Suppressor macrophage (primary cell): ENCODE measurements at regions not wholly inside any gene's neighbourhood (a gene's known extent, or its start where the extent isn't known, plus 50 kb on each side); places are given as distances from the start of the nearest gene placed in this dataset.

Experiments used
- DNase-seq, 4 experiments: peaks; one replicate each; pipeline ENCODE4 v3.0.0-alpha.2; 2020 to 2022

DNA sequence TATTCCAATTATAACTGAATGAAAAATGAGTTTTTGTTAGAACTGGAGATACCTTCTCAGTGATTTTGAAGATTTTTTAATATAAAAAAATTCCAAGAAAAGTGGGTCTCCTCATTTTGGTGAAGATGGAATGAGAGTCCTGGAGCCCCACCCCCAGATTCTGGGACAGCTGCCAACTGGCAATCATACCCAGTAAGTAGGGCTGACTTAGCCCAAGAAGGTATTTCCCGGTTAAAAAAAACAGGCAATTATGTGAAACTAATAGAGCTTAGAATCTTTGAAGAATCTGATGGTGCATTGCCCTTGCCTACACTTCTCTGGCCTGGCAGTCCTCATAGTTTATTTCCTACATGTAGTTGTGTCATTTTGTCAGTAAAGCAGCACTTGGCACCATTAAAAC, 52.8 kb upstream of the VWDE start:
- no peak for DNase-seq

DNA sequence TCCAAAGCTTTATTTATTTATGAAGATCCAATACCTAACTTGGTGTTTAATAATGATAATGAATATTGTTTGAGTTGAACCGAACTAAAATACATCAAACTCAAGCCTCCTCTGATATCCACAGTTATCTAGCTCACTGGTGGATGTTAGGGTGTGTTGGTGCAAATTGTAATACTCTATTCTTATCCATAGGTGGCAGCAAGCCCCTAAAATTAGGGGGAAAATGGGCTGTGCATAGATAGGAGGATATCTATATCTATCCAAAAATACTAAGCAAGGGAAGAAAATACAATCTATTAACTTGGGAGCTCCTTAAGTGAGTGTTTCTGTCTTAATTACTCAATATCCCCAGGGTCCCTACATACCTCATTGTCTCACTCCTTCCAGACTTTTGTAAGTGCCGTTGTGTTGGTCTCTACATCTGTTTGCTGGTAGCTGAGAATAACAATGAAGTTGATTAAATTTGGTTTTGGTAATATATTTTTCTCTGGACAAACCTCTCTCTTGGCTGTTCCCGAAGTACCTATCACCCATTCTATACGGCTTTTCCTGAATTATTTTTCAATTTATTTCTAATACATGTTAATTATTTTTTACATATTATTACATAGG, 55.0 kb upstream of the VWDE start:
- DNase-seq: peak; percentile 36 to 59 (median 46)

DNA sequence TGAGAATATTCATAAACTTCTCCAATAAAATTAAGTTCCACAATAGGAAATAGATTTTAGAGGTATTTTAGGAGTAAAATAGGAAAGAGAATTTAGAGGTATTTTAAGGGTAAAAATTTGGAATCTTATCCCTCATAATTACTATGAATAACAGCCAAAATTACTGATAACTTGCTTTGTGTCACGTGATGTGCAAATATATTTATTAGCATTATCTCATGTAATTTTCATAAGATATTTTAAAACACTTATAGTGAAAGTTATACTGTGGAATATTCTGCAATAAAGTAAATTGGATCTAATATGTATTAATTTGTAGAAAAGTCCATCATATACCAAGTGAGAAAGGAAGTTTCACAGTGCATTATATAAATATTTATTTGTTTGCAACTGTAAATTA, 64.2 kb upstream of the VWDE start:
- DNase-seq: no peak

DNA sequence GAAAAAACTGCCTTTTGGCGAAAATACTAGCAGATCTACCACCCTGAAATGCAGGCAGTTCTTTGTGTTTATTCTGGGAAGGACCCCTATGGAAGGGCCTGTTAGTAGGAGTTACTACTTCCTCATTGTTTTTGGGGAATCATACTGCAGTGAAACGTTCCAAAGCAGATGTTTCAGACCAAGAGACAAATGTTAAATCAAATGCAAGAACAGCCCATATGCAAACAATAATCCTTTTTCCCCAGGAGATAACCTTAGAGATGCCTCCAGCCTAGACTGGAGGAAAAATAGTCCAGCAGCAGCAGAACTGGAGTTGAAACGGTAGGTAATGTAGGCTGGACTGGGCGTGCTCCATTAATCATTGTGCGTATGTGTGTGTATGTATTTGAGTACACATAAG, 65.9 kb upstream of the VWDE start:
- DNase-seq: no peak

DNA sequence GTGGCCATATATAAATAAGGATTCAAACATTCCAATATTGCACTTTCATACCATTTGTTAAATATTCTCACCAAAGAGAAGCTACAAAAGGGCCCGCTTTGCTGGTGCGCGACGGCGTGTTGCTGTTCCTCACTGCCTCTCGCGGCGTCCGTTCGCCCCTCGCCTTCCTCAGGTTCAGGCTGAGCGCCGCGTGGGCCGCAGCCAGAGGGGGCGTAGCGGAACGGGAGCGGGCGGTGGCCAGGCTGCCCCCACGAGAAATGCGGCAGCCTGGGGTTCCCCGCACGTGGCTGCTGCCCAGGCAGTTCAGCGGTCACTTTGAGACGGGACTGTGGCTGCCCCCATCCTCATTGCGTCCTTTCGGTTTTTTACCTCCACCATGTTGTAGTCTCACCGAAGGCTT, 67.3 kb upstream of the VWDE start:
- no peak for DNase-seq

DNA sequence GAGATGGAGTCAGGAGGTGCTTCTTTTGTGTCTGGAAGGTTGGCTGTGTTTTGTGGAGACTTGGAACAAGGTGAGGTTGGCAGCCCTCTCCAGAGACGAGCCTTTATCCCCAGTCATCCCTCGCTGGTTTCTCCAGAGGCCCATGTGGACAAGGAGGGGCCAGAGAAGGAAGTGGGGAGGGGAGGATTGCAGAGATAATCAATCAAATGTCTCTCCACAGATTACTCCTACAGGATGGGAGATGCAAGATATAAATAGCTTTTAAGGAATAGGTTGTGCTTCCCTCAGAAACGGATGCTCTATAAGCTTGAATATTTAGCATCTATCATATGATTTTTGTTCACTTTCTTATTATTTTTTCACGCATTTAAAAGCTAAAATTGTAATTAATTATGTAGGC, 70.4 kb upstream of the VWDE start:
- no peak for DNase-seq

DNA sequence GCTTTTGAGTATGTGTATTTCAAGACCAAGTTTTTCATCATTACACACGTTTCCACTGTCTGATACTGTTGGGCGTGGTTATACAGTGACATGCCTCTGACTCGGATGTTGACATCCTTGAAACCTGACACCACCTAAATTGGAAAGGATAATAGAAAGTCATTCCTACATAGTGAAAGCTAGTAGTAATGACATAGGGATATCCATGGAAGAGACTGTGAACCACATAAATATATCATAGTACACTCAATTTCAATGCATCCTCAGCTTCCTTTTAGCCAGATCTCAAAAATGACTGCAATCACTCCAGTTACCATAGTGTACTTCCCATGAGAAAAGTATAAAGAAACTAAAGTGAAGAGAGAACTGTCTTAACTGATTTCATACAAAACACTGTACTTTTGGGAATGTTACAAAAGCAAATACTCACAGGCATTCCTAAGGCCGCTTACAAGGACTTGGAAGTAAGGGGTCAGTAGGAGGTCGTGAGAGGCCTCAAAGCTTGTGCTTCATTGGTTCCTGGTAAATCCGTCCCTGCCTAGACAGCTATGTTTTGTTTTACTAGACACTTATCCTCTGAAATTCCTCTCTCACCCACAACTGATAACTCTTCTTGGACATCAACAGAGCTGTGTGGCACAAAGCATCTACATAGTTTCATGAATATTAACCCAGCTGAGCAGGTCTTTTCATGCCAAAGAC, 71.8 kb upstream of the VWDE start:
- no peak for DNase-seq

DNA sequence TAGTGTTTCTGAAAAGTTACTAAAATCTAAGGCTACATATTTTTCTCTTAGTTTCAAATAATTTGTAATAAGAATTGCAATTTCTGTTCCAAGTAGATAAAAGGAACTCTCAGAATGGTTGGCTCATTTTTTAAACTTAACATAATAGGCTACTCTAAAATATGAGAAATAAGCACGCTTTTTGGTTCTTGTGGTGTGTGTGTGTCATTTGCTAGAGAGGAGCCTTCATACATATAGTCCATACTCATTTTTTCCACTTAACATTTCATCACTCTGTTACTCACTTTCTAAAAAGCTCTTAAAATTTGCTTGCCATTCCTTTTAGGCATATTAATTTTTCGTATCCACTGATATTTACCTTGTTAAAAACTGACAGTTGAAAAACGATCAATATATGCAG, 74.0 kb upstream of the VWDE start:
- no peak for DNase-seq

DNA sequence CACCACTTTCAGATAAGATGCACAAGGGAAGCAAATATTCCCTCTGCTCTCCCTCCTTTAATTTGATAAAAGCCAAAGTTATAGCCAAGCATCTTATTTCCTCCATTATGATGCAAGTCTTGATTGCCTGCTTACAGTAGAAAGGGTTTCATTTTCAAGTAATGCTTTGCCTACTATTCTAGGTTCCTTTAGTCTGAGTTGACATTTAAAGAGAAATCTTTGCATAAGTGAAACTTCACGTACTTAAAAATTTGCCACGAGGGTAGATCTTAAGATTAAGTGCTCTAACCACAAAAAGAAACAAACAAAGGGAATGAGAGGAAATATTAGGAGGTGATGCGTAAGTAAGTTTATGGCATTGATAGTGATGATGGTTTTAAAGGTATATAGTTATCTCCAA, 78.1 kb upstream of the VWDE start:
- no peak for DNase-seq

DNA sequence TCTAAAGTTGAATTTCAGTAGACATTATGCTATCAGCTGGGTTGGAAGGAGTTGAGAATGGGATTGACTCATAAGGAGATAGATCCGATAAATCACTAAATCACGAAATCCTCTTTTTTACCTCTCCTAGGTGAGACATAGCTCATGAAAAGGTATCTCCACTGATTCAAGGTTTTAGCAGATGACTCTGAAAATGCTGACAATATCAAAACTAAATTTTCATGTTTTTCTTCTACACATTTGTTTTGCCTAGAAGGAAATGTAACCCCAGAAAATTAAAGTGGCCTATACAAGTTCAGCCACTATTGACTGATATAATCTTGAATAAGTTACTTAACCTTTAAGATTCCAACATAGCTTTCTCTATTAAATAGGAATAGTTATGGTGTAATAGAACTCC, 82.2 kb upstream of the VWDE start:
- DNase-seq: no peak

DNA sequence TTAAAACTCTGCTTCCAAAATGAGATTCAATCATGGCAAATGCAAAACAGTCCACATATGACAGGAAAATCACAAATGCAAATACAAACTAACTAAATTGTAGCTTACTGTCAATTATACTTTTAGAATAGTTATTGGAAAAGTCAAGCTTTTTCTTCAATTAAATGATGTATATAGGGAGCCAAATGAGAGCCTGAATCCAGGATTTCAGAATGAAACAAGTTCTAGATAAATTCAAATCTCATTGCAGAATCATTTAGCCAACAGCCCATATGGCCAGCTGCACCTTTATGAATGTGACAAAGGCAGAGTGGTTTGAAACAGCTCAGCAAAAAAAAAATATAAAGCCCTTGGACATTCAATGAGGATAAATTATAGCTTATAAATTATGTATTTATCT, 82.2 kb upstream of the SCIN start:
- DNase-seq: no peak

DNA sequence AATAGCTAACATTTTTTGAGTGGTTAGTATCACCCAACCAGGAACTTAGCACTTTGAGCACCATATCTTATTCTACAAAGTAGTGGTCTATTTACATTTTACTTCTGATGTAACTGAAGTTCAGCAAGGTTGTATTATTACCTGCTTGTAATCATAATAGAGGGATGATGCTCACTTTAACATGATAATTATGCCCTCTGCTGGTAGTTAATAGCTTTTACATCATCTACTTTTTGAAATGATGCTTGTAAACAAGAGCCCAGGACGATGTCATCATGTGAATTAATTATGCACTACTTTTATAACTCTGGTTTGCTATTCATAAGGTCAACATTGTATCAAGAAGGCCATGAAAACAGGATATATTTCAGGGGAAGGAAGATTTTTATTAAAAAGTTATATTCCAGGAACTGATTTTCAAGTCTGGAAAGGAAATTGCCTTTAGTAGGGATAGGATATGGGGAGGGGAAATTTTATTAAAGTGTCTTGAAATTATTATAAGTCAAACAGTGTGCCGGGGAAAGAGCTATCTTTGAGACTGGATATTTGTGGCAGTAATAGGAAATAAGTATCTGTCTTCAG, 80.3 kb upstream of the SCIN start:
- peak in 2 of 4 experiments; percentile 42 to 66 for DNase-seq

DNA sequence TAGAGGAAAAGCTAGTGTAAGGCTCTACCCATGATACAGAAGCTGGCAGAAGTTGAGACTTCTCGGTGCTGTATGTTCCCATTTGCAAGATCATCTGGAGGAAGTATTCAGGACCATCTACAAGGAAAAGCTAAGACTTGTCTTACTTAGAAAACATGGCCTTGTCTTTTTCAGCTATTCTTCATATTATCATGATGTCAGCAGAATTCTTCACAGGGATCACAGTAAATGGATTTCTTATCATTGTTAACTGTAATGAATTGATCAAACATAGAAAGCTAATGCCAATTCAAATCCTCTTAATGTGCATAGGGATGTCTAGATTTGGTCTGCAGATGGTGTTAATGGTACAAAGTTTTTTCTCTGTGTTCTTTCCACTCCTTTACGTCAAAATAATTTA, 79.6 kb upstream of the SCIN start:
- DNase-seq: no peak

DNA sequence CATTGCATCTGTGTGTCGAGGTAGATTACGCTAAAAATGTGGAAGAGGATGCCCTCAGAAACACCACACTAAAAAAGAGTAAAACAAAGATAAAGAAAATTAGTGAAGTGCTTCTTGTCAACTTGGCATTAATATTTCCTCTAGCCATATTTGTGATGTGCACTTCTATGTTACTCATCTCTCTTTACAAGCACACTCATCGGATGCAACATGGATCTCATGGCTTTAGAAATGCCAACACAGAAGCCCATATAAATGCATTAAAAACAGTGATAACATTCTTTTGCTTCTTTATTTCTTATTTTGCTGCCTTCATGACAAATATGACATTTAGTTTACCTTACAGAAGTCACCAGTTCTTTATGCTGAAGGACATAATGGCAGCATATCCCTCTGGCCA, 79.0 kb upstream of the SCIN start:
- DNase-seq: no peak

DNA sequence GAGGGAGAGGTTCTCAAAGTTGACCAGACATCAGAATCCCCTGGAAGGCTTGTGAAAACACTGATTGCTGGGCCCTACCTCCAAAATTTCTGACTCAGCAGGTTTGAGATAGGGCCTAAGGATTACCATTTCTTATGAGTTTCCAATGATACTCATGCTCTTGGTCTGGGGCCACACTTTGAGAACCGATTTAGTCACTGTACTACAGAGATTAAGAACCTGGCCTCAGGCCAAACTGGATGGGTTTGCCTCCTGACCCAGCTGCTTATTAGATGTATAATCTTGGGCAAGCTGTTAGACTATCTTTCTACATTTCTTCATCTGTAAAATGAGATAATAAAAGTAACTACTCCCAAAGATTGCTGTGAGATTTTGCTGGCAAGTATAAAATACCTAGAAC, 77.1 kb upstream of the SCIN start:
- no peak for DNase-seq

DNA sequence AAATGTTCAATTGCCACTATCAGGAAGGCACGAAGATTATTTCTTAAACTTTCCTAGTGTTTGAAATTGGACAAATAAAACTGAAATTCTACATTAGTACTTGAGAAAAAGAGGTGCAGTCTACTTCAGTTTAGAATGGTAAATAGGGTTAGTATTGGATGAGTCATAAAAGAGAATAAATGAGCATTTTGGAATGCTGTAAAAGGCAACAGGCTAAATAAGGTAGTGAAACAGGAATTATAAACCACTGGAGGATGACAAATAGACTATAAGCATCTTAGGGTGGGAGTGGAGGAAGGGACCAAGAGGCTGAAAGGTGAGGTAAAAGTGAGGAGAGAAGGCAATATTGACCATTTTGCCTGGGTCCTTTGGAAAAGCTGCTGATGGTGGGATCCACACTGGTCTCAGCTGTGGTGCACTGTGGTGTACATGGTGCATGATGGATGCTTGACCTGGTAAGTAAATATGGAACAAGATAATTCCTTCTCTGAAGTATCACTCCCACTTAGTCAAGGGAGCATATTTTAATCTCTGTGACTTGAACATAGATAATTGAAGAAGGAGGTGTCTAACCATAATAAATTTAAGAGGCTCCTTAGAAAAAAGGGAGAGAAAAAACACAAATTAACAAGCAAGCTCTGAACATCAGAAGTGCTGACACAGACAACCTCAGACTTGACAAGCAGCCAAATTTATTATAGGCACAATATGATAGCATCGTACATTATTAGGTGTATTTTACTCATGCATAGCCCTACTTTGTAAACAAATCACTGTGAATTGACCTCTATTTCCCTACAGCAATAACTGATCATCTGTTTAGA, 76.4 kb upstream of the SCIN start:
- DNase-seq: no peak

DNA sequence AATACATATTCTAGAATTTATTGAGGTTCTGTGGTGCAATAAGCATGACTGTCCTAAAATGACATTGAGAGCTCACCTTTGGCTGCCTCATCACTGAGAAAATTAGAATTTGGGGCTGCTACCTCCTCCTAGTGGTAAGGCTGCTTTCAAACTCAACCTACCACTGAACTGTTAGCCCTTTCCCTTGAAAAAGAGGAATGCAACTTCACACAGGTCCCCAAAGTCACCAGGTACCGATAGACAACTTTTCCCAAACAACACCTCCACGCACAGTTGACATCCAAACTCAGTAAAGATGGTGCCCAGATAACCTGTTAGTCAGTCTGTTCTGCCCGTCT, 75.9 kb upstream of the SCIN start:
- no peak for DNase-seq

DNA sequence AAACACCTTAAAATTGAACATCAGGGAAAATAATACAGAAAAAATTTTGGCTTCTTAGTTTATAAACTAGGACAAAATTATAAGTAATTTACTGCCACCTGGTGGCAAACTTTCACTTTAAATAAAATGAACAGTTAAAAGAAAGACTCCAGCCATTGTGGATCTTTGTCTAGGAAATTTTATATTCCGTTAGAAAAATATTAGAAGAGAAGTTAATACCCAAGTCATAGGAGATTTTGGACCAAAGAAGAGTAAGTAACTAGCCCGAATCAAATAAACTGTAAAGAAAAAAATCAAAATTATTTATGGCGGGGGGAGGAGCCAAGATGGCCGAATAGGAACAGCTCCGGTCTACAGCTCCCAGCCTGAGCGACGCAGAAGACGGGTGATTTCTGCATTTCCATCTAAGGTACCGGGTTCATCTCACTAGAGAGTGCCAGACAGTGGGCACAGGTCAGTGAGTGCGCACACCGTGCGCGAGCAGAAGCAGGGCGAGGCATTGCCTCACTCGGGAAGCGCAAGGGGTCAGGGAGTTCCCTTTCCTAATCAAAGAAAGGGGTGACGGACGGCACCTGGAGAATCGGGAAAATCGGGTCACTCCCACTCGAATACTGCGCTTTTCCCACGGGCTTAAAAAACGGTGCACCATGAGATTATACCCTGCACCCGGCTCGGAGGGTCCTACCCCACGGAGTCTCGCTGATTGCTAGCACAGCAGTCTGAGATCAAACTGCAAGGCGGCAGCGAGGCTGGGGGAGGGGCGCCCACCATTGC, 73.4 kb upstream of the SCIN start:
- DNase-seq: peak in 3 of 4 experiments; percentile 66 to 73 (median 70)

DNA sequence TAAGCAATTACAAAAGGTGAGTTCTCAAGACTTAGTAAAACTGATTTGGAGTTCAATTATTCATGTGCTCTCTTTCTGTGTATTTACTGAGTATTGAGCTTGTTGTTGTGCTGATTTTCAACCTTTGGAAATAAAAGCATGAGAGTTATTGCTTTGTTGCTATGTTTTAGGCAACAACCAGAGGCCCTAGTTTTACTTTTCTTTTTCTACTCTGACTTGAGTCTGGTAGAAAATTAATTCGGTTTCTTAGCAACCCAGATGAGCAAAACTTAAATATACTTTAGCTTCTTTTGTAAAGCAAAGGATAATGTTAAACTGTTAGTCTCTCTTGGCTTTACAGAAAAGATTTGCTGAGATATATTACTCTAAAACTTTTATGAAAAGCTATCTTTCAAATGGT, 66.4 kb upstream of the SCIN start:
- no peak for DNase-seq

DNA sequence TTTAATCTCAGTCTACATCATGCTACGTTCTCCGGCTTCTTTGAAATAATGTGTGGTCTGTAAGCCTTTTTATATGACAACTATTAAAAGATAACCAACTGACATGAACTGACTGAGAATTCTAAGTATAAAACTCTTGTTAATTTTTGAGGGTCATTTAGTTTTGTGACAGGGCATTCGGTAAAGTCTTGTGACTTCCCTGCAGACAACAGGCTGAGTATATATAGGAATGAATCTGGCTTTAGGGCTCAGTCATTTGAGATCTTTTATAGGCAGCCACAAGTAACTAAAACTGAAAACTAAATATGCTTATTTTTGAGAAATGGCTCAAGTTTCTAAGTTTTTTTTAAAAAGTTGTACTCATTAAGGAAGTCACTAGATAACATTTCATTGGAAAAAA, 62.5 kb upstream of the SCIN start:
- DNase-seq: no peak

DNA sequence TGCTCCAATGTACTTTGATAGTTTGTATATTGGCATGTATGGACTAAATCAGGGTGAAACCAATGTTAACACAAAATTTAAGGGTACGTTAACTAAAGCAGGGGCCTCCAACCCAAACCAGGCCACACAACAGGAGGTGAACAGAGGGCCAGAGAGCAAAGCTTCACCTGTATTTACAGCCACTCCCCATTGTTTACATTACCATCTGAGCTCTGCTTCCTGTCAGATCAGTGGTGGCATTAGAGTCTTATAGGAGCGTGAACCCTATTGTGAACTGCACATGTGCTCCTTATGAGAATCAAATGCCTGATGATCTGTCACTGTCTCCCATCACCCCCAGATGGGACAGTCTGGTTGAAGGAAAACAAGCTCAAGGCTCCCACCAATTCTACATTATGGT, 62.0 kb upstream of the SCIN start:
- no peak for DNase-seq

DNA sequence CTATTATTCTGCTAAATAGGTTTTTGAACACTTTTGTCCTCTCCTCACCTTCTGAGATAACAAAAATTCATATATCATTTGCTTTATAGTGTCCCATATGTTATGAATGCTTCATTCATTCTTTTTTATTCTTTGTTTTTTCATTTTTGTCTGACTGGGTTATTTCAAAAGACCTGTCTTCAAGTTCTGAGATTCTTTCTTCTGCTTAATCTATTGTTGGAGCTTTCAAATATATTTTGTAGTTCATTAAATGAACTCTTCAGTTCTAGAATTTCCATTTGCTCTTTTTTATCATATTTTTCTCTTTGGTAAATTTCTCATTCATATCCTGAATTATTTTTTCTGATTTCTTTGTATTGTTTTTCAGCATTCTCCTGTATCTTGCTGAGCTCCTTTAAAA, 53.1 kb upstream of the SCIN start:
- DNase-seq: no peak
